ENCODE measurements at regions not wholly inside any gene's neighbourhood (a gene's known extent, or its start where the extent isn't known, plus 50 kb on each side); places are given as distances from the start of the nearest gene placed in this dataset.

DNA sequence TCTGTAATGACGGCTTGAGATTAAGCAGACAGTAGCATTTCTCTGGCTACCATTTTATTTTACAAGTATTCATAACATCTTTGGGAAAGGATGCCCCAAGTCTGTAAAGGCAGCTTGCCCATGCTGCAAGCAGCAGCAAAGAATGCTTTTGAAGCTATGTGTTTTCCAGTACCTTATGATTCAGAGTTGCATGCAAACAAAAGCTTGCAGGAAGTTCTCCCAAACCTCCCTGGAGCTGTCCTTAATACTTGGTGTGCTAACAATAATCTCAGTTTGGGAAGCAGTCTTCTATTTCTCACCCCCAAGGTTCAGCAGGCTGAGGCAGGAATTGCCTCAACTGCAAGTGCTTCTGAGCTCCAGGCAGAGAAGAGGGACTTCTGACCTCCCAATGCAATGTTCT is 60.8 kb downstream of the CCNA1 start:
- no peak for DNase-seq (ENCODE audit: low read depth)

DNA sequence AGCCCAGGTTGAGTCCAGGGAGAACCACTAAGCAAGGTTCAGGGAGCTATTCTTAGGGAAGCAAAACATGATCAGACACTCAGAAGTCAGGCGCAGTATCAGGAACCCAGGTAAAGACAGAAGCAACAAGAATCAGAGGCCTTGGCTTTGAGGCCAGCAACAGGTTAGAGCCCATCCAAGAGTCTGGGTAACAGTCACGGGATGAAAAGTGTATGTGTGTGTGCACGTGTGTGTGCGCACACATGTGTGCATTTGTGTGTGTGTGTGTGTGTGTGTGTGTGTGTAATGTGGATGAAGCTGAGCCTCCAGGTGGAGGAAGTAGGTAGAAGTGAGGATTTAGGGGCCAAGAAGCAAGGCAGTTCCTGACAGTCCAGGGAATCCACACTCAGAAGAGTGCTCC is 63.1 kb downstream of the CCNA1 start:
- DNase-seq (ENCODE audit: low read depth): no peak

- DNase-seq (ENCODE audit: low read depth): no peak
These were observed 77.1 kb downstream of the CCNA1 start for GRCh38 chr13:36509369-36509768.

DNA sequence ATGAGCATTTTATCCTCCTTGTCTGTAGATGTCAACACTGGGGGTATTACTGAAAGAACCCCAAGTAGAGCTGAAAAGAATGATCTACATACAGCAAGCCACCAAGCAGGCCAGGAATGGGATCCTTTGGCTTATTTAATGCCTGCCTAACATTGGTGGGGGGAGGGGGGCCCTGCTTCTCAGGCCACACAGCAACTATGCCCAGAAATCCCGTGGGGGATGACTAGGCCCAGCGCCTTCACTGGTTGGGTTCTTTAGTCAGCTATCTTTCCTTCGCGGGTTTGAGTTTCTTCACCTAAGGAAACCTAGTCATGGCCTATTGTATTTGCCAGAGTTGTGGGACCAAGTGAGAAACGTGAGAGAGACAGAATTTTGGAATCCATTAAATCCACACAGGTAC is 80.5 kb downstream of the CCNA1 start:
- DNase-seq (ENCODE audit: low read depth): no peak

DNA sequence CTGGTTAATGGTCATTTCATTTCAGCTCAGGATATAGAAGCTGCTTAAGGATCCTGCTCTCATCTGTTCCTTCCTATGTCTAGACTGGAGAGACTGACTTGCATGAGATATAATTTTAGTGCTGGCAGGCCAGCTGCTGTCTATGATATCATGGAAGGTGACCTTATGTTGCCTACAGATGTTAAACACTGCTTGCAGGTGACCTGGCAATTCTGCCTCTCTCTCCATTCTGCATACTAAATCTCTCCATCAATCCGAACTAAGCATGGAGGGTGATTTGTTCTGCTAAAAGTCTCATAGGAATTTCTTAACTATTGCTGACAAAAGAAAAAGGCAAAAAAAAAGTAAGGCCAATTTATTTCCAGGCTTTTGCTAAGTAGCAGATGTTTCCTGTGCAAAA is 81.0 kb downstream of the CCNA1 start:
- DNase-seq (ENCODE audit: low read depth): no peak

GRCh38 chr13:36515466-36515865 is 83.2 kb downstream of the CCNA1 start:
- no peak for DNase-seq (ENCODE audit: low read depth)

DNA sequence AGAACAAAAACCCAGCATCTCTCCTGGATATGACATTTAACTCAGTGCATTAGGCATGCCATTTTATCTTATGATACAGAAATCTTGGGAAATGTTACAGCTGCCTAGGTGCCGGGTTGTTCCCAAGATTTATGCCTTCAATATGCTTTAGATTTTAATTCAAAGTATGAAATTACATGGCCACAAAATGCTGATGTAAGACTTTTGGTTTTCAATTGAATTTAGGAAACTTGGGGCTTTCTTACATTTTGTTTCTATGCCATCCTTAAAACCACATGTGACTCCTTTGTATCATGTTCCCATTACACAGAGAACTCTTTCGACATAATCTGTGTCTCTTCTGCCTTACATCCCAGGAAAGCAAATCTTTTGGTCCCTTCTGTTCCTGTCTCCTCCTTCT is 83.9 kb downstream of the CCNA1 start:
- no peak for DNase-seq (ENCODE audit: low read depth)

DNA sequence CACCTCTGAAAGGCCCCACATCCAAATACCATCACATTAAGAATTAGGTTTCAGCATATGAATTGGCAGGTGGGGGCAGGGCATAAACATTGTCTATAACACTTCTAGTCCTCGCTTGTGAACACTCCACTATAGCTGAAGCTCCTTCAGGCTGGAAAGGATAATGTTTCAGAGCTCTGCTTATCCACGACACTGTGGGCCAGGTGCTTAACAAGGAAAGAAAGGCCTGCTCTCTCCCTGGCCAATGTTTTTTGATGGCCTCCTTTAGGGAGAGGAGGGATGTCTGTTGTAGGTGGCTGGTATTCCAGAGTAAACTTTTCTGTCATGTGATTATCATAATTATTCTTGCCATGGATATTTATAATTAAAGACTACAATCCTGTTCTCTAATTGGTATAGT is 86.4 kb downstream of the CCNA1 start:
- DNase-seq (ENCODE audit: low read depth): no peak

DNA sequence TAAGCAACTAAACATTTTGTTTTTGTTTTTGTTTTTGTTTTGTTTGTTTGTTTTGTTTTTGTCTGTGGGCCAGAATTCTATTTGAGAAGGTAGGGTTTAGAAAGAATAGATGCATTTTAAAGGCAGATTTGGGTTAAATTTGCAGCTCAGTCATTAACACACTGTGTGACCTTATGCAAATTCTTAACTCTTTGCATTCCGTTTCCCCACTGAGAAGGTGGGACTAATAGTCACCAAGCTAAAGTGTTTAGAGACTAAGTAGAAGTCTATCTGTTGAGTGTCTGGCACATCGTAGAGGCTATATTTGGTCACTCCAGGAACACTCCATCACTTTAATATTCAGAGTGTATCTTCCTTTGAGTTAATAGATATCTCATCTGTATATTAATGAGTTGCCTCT is 87.1 kb downstream of the CCNA1 start:
- no peak for DNase-seq (ENCODE audit: low read depth)

DNA sequence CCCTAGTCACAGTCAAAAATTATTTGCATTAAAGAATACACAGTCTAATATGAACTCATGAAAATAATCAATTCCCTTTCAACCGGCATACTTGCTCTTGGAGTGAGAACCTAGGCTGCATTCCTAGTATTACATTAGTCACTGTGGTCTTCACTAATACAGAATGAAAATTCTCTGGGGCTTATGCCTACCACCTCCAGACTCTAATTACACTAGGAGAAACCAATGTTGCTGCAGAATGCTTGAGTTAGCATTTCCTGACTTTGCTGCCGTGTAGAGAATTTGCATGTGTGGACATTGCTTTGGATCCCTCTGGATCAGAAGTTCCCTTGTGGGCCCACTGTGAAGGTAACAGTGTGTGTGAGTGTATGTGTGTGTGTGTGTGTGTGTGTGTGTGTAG is 87.8 kb downstream of the CCNA1 start:
- no peak for DNase-seq (ENCODE audit: low read depth)

GRCh38 chr13:36526897-36527296 is 94.6 kb downstream of the CCNA1 start:
- DNase-seq (ENCODE audit: low read depth): no peak

GRCh38 chr13:36528105-36528504 is 95.8 kb downstream of the CCNA1 start:
- DNase-seq (ENCODE audit: low read depth): no peak

DNA sequence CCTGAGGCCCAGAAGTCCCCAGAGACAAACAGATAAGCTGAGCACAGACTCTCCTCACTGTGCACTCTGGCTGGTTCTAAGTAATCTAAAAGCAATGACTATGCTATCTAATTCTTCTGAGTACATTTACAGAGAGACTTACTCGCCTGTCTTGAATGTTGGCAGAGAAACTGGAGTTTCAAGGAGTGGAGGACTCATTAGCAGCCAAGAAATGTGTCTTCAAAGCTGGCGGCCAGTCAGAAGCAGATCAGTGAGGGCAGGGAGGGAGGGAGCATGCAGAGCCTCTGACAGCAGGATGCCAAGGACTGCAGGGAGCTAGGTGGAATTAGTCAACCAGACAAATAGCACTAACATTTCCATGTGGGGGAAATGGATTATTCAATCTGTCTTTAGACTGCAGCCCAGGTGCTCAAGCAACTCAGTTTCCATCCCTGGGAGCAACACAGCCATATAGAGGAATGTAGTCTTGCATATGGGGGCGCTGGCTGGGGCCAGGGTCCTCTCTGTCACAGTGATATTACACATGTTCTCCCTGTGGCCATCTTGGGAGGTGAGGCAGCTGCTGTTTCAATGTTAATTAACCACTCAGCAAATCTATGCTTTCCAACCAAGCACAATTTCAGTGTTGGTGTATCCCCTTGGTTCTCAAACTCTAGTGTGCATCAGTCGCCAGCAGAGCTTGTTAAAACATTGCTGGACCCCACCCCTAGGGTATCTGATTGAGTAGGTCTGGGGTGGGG is 97.9 kb downstream of the CCNA1 start:
- no peak for DNase-seq (ENCODE audit: low read depth)

- DNase-seq (ENCODE audit: low read depth): no peak
These were observed 98.7 kb downstream of the CCNA1 start for GRCh38 chr13:36530861-36531590.

DNA sequence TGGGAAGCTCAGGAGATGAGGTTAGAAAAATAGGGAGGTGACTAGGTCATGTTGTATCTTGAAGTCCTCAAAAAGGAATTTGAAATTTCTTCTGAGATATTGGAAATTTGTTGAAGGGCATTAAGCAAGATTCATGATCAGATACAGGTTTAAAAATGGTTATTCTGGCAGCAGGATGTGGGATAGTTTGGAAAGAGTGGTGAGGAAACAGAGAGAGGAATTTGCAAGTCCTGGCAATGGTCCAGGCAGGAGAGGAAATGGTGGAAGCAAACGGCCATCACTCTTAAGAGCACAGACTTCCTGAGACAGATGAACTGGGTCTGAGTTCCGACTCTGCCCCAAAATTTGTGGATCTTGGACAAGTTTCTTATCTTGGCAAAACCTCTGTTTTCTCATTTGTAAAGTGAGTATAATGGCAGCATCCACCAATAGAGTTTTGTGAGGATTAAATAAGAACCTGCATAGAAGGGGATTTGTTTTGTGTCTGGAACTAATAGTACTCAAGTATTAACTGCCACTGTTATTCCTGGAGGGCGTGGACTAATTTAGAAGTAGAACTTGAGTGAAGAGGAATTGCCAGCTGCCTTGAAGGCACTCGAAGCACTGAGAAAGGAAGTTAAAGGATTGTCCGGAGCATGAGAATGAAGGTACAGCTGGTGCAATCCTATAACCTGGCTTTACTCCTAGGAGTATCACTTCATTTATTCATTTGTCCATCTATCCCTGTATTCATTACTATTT is 99.6 kb downstream of the CCNA1 start:
- no peak for DNase-seq (ENCODE audit: low read depth)

DNA sequence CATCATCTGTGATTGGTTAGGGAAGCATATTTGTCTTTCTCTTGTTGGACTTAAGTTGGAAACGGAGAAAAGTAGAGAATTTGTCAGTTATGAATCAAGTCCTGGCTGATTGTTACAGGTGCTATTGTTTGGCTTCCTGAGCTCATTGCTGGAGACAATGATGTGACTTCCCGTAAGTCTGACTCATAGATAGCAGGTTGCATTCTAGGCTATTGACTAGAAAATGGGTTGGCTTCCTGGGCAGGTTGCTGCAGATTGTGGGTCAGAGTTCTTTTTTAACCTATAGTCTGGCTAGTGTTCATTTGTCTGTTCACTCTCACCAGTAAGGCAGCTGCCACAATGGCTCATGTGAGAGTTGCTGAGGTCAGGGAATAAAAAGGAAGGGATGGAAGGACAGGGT is 101.5 kb downstream of the CCNA1 start:
- DNase-seq (ENCODE audit: low read depth): no peak

GRCh38 chr13:36536546-36536945 is 104.3 kb downstream of the CCNA1 start:
- DNase-seq (ENCODE audit: low read depth): peak; percentile 14

GRCh38 chr13:36543671-36544070 is 111.4 kb downstream of the CCNA1 start:
- DNase-seq (ENCODE audit: low read depth): no peak

- DNase-seq (ENCODE audit: low read depth): no peak
These were observed 115.8 kb downstream of the CCNA1 start for GRCh38 chr13:36548129-36548528.

DNA sequence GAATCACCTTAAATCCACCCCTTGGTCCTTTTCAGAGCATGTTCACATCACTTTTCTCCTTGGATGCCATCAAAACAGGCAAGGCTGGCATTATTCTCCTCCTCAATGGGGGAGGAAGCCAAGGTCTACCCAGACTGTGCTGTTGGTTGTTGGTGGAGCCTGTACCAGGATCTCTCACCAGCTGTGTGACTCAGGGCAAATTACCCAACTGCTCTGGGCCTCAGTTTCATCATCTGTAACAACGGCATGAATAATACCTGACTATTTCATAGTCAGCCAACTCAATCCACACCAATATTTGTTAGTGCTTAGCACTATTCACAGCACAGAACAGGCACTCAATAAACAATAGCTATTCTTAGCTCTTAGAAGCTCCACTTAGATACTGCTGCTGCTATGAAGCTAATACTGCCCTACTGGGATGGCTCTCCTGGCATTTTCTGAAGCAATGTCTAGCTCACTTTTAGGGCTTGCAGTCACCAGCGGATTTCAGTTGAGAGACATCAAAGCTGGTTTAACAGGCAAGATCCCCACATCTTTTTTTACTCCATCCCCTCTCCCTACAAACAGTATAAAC is 116.9 kb downstream of the CCNA1 start:
- DNase-seq (ENCODE audit: low read depth): no peak

GRCh38 chr13:36549755-36550154 is 117.5 kb downstream of the CCNA1 start:
- no peak for DNase-seq (ENCODE audit: low read depth)

DNA sequence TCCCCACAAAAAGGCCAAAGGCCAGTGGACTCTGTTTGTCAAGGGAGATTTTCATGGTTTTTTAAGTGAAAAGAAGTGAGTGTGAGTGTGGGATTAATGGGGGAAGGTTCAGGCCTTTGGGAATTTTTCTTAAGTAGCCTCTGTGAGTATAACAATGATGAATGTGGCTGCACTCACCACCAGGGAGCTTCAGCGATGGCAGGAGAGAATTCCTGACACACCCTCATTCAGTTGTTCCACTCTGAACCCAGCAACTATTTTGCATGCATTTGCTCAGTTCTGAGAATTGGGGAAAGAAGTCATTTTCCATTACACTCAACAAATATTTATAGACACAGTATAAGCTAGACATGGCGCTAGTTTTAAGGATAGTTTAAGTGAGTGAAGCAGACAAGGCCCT is 117.9 kb downstream of the CCNA1 start:
- no peak for DNase-seq (ENCODE audit: low read depth)

- no peak for DNase-seq (ENCODE audit: low read depth)
These were observed 119.2 kb downstream of the CCNA1 start for GRCh38 chr13:36551445-36551844.
